Bronchial epithelial cell (primary cell): ENCODE measurements at regions not wholly inside any gene's neighbourhood (a gene's known extent, or its start where the extent isn't known, plus 50 kb on each side); places are given as distances from the start of the nearest gene placed in this dataset.

Source experiments
- DNase-seq: peaks from one replicate; pipeline ENCODE4 v3.0.0-alpha.2; 2010; ENCODE audit warnings: low read depth
- FAIRE-seq: peaks from 2 replicates; lab custom pipeline; 2011; peaks lifted over from hg19 to GRCh38; lab: Jason Lieb, UNC
- H3K27me3 ChIP-seq: 2 replicates; pipeline ENCODE4 v1.5.1; 2011; ENCODE audit warnings: low read length; ENCODE audit not compliant: control insufficient read depth, insufficient read depth
- H3K36me3 ChIP-seq: 2 replicates; pipeline ENCODE4 v1.5.1; 2011; ENCODE audit warnings: low read length; ENCODE audit not compliant: control insufficient read depth, insufficient read depth
- H3K4me3 ChIP-seq: 2 replicates; pipeline ENCODE4 v1.5.1; 2011; ENCODE audit warnings: mild to moderate bottlenecking, low read depth, low read length, control low read depth
- TF ChIP-seq, protein P1 (sequence below): IDR thresholded peaks from 2 replicates; pipeline ENCODE4 v1.5.1; 2011; ENCODE audit warnings: mild to moderate bottlenecking, moderate library complexity, low read length, control low read depth, inconsistent platforms; ENCODE audit not compliant: insufficient read depth, severe bottlenecking

DNA sequence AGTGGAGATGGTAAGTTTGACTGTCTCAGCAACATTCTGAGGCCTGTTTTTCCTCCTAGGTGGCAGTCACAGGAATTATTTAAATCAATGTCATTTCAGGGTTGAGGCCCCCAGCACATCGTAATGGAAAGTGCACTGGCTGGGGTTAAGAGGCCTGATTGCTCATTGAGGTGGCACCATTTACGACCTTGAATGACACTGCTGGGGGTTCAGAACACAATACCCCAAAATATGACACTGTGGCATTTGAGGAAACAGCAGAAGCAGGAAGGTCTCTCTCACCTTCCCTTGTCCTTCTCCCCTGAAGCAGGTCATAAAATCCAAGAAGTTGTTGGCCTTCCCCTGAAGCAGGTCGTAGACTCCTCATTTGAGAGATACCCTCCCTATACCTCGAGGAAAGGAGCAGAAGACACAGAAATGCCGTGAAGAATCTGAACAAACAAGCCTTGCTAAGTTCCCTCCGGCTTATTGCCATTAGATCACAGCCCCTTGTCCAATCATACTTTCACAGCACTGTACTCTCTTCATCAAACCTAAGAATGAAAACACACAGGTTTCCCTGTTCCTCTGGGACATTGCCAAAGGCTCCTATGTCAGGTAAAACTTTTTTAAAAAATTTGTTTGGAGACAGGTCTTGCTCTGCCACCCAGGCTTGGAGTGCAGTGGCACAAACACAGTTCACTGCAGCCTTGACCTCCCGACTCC is 71.3 kb downstream of the S1PR1 start:
- no peak for DNase-seq
- Histone ChIP-seq H3K4me3 (no peak overlapping the region), H3K27me3 (no peaks in the 10 kb centered on the region), H3K36me3 (no peaks in the 10 kb centered on the region)
- FAIRE-seq: no peak
- TF ChIP-seq, protein P1, sequence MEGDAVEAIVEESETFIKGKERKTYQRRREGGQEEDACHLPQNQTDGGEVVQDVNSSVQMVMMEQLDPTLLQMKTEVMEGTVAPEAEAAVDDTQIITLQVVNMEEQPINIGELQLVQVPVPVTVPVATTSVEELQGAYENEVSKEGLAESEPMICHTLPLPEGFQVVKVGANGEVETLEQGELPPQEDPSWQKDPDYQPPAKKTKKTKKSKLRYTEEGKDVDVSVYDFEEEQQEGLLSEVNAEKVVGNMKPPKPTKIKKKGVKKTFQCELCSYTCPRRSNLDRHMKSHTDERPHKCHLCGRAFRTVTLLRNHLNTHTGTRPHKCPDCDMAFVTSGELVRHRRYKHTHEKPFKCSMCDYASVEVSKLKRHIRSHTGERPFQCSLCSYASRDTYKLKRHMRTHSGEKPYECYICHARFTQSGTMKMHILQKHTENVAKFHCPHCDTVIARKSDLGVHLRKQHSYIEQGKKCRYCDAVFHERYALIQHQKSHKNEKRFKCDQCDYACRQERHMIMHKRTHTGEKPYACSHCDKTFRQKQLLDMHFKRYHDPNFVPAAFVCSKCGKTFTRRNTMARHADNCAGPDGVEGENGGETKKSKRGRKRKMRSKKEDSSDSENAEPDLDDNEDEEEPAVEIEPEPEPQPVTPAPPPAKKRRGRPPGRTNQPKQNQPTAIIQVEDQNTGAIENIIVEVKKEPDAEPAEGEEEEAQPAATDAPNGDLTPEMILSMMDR: no peak

DNA sequence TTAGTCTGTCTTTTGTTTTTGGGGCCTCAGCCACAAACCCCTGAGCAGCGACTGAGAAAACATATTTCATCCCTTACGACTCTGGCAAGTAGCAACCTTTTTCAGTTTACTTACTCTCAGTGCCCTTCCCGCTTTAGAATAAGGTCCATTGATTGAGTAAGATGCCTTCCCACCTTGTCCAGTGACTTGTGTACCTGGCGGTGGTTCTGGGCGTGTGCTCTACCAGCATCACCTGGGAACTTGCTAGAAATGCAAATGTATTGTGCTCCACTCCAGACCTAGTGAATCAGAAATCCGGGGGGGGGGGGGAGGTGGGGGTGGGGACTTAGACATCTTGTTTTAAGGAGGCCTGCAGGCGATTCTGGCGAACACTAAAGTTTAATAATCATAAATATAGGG is 72.1 kb downstream of the S1PR1 start:
- Histone ChIP-seq H3K27me3 (no peaks in the 10 kb centered on the region), H3K4me3 (no peak overlapping the region), H3K36me3 (no peaks in the 10 kb centered on the region)
- FAIRE-seq (no peak), DNase-seq (peak; percentile 50)
- TF ChIP-seq, protein P1: no peak

DNA sequence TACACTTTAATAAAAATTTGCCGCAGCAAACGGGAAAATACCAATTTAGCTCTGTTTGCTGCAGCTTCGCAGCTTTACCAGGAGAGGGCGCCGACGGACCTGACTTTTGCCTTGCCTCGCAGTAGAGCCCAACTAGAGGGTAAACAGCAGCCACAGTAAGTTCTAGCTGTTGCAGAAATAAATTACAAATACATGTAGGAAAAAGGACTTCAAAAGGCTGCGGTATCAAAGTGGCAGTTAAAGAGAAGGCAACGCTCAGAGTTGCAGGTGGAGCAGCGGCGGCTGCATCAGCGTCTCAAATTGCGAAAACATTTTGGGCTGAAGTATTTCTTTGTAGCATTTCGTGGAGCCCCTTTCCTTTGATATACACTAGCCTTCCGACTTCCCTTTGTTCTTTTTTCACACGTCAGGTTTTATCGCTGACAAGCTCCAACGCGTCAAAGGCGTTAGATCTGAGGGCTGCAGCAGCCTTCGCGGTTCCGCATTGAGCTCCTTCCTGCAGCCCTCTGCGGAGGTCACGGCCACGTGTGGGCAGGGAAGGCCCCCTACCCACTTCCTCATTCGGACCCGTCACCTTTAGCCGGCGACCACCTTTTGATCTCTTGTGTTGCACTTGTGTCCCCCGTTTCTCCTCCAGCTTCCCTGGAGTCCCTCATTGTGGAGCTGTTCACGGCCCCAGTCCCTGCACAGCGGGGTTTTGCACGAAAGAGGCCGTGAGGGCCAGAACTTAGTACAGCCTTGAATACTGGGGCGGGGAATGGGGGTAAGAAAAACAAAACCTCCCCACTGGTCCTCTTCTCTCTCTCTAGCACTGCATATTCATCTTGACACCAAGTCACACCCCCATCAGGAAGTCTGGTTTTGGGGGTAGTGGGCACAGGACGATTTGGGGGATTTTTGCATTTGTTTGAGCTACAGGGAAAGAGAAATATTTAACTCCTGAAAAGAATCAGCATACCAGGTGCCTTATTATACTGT is 72.8 kb downstream of the S1PR1 start:
- H3K4me3 ChIP-seq: no peak overlapping the region

DNA sequence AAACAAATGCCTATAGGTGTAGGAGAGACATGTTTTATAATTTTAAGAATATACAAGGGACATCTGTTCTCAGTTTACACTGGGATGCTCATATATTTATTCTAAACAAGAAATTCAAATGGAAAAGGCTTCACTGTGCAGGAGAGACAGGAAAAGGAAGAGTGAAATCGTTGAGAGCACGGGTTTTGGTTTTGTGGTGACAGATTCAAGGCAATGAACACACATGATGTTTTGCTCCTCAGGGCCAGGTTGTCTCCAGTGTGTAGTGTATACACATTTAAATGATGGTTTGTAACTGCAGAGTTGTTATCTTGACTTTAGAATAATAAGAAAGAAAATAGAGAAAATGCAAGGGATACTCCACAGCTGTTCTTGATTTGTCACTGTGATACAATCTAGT is 73.7 kb downstream of the S1PR1 start:
- DNase-seq (no peak), FAIRE-seq (no peak)
- Histone ChIP-seq H3K4me3 (no peak overlapping the region), H3K27me3 (no peaks in the 10 kb centered on the region), H3K36me3 (no peaks in the 10 kb centered on the region)
- TF ChIP-seq, protein P1: no peak

More for the DNA sequence above, 72.8 kb downstream of the S1PR1 start:
- Histone ChIP-seq H3K27me3 (no peaks in the 10 kb centered on the region), H3K36me3 (no peaks in the 10 kb centered on the region)
- peak; percentile 54 for DNase-seq
- no peak for FAIRE-seq
- TF ChIP-seq, protein P1: peak; percentile 85

DNA sequence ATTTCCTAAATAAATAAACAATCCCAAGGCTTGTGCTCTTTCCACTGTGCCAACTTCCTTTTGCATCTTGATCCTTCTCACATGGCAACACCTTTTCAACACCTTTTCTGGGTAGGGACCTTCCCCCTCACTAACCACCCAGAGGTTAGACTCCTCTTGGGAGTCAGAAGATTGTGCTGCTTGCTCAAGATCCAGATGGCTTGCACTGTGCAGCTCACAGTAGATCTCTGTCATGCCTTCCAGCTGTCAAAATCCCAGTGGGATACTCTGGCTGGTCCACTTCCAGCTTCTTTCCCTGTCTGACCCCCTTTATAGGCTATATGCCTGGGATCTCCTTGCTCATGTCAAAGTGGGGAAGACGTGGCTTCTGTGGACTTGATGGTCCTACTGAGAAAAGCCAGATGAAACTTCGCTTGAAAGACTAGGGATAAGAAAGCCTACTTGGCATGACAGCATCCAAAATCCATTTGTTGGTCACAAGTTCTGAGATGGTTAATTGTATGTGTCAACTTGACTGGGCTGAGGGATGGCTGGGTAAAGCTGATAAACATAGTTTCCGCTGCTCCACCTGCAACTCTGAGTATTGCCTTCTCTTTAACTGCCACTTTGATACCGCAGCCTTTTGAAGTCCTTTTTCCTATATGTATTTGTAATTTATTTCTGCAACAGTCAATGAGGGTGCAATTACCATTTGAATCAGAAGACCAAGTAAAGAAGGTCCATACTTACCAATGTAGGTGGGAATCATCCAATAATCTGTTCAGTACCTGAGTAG is 74.5 kb downstream of the S1PR1 start:
- Histone ChIP-seq H3K36me3 (no peaks in the 10 kb centered on the region), H3K4me3 (no peak overlapping the region), H3K27me3 (peaks cover 3% of the 10 kb centered on the region)
- no peak for DNase-seq
- TF ChIP-seq, protein P1: no peak
- no peak for FAIRE-seq
